KMS-11 (cell line): ENCODE measurements at regions not wholly inside any gene's neighbourhood (a gene's known extent, or its start where the extent isn't known, plus 50 kb on each side); places are given as distances from the start of the nearest gene placed in this dataset.

ENCODE experiments used
- H2AFZ ChIP-seq: fragments of 200-600 bp; sonication (generic); 2 replicates; pipeline ENCODE4 v1.6.1; 2016; ENCODE audit warnings: antibody characterized with exemption, mixed run types, low read depth
- H3K27ac ChIP-seq: fragments of 200-600 bp; sonication (generic); 2 replicates; pipeline ENCODE4 v1.6.1; 2016; ENCODE audit warnings: mild to moderate bottlenecking, mixed run types
- H3K27me3 ChIP-seq: fragments of 200-600 bp; sonication (generic); 2 replicates; pipeline ENCODE4 v1.6.1; 2017; ENCODE audit warnings: mild to moderate bottlenecking, low read depth, mixed run types, moderate library complexity; ENCODE audit not compliant: insufficient read depth
- H3K36me3 ChIP-seq: fragments of 200-600 bp; sonication (generic); 2 replicates; pipeline ENCODE4 v1.6.1; 2017; ENCODE audit warnings: mild to moderate bottlenecking, mixed run types; ENCODE audit not compliant: insufficient read depth
- H3K4me1 ChIP-seq: fragments of 200-600 bp; sonication (generic); 2 replicates; pipeline ENCODE4 v1.6.1; 2016; ENCODE audit warnings: mild to moderate bottlenecking, low read depth, mixed run types; ENCODE audit not compliant: poor library complexity, severe bottlenecking
- H3K4me2 ChIP-seq: fragments of 200-600 bp; sonication (generic); 2 replicates; pipeline ENCODE4 v1.7.0; 2016; ENCODE audit warnings: mild to moderate bottlenecking, mixed run types
- H3K4me3 ChIP-seq: fragments of 200-600 bp; sonication (generic); IDR thresholded peaks from 2 replicates; pipeline ENCODE4 v1.6.1; 2017; ENCODE audit warnings: low read depth, low read length, mixed read lengths; ENCODE audit not compliant: insufficient read depth
- H3K79me2 ChIP-seq: fragments of 200-600 bp; sonication (generic); 2 replicates; pipeline ENCODE4 v1.6.1; 2016; ENCODE audit warnings: low read depth, mixed run types; ENCODE audit not compliant: insufficient read depth
- H3K9ac ChIP-seq: fragments of 200-600 bp; sonication (generic); 2 replicates; pipeline ENCODE4 v1.6.1; 2016; ENCODE audit warnings: mild to moderate bottlenecking, mixed run types
- H4K20me1 ChIP-seq: fragments of 200-600 bp; sonication (generic); 2 replicates; pipeline ENCODE4 v1.6.1; 2016; ENCODE audit warnings: mild to moderate bottlenecking, mixed run types; ENCODE audit not compliant: insufficient read depth
- TF ChIP-seq, protein P1 (sequence below): fragments of 200-600 bp; sonication (generic); conservative IDR thresholded peaks from 2 replicates; pipeline ENCODE4 v1.6.1; 2017; ENCODE audit warnings: low read depth, mild to moderate bottlenecking, antibody characterized with exemption, low read length, moderate library complexity, mixed read lengths

DNA sequence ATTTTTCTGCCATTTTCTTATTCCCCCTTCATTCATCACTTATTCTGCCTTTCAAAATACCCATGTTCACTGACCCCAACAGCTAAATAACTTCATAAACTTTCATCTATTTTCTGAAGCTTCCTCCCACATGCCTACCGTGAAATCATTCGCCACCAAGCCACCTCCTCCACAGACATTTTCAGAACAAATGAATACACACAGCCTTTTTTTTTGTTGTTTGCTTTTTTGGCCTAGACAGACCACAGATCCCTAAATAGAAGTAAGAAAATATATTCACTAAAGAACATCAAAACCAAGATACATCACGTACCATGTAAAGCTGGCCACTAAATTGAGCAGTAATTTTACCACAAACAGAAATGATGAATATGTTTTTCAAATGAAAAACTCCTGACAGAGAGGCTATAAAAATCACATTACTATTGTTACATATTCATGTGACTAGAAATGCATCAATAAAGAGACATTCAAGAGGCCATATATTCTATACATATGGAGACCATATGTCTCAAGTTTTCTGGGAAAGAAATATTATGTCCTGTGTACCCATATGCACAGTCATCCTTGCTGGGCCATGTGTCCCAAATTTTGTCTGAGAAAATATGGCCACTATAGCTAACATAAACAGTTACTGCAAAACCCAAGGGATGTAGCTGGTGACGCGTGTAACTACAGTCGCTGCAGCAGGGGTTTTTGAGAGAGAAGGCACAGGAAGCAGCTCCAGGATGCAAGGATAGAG lies 200.3 kb downstream of the FBXO15 start:
- no peak overlapping the region for H3K4me2 ChIP-seq

DNA sequence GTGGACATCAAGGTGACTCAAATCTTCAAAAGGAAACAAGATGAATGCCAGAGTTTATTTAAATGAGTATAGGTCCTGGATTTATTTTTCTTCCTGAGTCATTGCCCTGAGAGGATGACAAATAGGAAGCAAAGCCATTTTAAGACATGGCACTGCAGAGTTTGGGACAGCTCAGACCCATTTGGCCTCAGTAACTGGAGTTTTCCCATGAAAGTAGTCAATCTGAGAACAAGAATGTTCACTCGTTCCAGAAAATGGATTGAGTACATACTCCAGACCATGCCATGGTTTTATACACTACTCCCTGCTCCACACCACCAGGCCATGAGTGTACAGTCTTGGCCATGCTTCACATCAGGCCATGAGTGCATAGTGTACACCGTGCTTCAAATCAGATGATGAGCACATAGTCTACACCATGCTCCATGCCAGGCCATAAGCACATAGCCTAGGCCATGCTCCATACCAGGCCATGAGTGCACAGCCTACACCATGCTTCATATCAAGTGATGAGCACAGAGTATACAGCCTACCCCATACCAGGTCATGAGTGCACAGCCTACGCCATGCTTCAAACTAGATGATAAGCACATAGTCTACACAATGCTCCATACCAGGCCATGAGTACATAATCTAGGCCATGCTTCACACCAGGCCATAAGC lies 202.4 kb downstream of the FBXO15 start:
- Histone ChIP-seq H3K79me2 (no peaks in the 10 kb centered on the region), H3K27me3 (no peaks in the 10 kb centered on the region), H3K4me3 (no peak overlapping the region), H3K36me3 (no peaks in the 10 kb centered on the region), H3K27ac (no peak overlapping the region), H4K20me1 (no peaks in the 10 kb centered on the region), H3K4me1 (no peaks in the 10 kb centered on the region), H3K9ac (no peak overlapping the region), H2AFZ (no peak overlapping the region), H3K4me2 (no peak overlapping the region)
- TF ChIP-seq, protein P1, sequence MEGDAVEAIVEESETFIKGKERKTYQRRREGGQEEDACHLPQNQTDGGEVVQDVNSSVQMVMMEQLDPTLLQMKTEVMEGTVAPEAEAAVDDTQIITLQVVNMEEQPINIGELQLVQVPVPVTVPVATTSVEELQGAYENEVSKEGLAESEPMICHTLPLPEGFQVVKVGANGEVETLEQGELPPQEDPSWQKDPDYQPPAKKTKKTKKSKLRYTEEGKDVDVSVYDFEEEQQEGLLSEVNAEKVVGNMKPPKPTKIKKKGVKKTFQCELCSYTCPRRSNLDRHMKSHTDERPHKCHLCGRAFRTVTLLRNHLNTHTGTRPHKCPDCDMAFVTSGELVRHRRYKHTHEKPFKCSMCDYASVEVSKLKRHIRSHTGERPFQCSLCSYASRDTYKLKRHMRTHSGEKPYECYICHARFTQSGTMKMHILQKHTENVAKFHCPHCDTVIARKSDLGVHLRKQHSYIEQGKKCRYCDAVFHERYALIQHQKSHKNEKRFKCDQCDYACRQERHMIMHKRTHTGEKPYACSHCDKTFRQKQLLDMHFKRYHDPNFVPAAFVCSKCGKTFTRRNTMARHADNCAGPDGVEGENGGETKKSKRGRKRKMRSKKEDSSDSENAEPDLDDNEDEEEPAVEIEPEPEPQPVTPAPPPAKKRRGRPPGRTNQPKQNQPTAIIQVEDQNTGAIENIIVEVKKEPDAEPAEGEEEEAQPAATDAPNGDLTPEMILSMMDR = no peak

More for the DNA sequence above, 200.3 kb downstream of the FBXO15 start:
- H3K79me2 ChIP-seq = no peaks in the 10 kb centered on the region
- TF ChIP-seq, protein P1 = no peak
- no peaks in the 10 kb centered on the region for H4K20me1 ChIP-seq
- no peaks in the 10 kb centered on the region for H3K27me3 ChIP-seq
- no peaks in the 10 kb centered on the region for H3K36me3 ChIP-seq
- H3K4me3 ChIP-seq = no peak overlapping the region
- H3K9ac ChIP-seq = no peak overlapping the region
- H2AFZ ChIP-seq = no peak overlapping the region
- H3K4me1 ChIP-seq = no peaks in the 10 kb centered on the region
- no peak overlapping the region for H3K27ac ChIP-seq

DNA sequence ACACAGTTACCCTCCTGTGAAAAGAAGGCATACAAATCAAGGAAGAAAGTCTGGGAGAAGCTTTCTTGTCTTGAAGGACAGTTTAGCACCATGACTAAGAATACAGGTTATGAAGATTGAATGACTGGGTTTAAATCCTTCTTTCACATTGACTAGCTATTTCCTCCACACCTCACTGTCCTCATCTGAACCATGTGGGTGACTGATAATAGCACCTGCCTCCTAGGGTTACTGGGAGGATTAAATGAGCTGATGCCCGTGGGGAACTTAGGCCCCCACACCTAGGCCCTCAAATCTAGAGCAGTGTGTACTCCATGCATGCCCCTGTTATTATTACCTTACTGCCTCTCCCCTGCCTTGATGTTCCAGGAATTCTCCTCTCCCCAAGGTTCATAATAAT lies 202.9 kb downstream of the FBXO15 start:
- TF ChIP-seq, protein P1 = no peak
- no peak overlapping the region for H3K4me3 ChIP-seq
- H3K27ac ChIP-seq = no peak overlapping the region
- no peak overlapping the region for H3K4me2 ChIP-seq
- H3K79me2 ChIP-seq = no peaks in the 10 kb centered on the region
- H3K36me3 ChIP-seq = no peaks in the 10 kb centered on the region
- no peak overlapping the region for H2AFZ ChIP-seq
- H3K9ac ChIP-seq = no peak overlapping the region
- H3K27me3 ChIP-seq = no peaks in the 10 kb centered on the region
- no peaks in the 10 kb centered on the region for H4K20me1 ChIP-seq
- H3K4me1 ChIP-seq = no peaks in the 10 kb centered on the region

DNA sequence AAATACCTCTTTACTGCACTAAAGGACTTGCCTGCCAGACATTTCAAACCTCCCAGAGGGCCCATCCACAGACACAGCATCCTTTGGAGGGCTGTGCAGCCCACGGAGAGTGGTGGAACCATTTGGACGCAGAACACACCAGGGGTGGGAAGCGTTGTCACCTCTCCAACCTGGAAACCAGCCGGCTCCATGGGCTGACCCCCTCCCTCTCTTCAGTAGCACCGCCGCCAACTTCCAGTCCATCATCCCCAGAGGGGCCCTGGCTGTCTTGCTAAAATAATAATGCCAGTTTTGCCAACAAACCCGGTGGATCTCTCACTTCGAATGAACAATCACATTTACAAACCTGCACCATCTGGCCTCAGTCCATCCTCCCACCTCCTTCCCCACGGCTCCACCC lies 203.9 kb downstream of the FBXO15 start:
- no peak overlapping the region for H3K4me3 ChIP-seq
- no peaks in the 10 kb centered on the region for H4K20me1 ChIP-seq
- H3K4me2 ChIP-seq = no peak overlapping the region
- no peaks in the 10 kb centered on the region for H3K79me2 ChIP-seq
- H3K27ac ChIP-seq = no peak overlapping the region
- no peak overlapping the region for H3K9ac ChIP-seq
- no peaks in the 10 kb centered on the region for H3K27me3 ChIP-seq
- no peak overlapping the region for H2AFZ ChIP-seq
- H3K36me3 ChIP-seq = no peaks in the 10 kb centered on the region
- H3K4me1 ChIP-seq = no peaks in the 10 kb centered on the region
- TF ChIP-seq, protein P1 = no peak
